ENCODE measurements at regions not wholly inside any gene's neighbourhood (a gene's known extent, or its start where the extent isn't known, plus 50 kb on each side); places are given as distances from the start of the nearest gene placed in this dataset.

DNA sequence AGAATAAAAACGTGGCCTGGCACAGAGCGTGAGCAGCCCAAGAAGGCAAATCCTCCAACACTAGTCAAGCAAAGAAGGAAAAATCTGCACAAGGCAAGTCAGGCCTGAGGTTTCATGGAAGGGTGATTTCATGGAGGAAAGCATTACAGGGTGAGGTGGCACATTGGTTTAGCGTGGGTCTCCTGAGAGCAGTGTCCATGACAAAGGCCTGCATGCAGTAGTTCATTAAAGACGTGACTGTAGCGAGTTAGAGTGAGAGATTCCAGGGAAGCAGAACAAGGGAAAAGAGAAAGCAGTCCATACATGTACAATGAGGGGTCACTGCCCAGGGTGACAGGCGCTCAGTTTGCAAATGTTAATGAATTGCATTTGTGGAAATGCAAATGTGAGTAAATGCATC lies 285.0 kb upstream of the ERCC4 start (continued):
- TF ChIP-seq, protein P1, sequence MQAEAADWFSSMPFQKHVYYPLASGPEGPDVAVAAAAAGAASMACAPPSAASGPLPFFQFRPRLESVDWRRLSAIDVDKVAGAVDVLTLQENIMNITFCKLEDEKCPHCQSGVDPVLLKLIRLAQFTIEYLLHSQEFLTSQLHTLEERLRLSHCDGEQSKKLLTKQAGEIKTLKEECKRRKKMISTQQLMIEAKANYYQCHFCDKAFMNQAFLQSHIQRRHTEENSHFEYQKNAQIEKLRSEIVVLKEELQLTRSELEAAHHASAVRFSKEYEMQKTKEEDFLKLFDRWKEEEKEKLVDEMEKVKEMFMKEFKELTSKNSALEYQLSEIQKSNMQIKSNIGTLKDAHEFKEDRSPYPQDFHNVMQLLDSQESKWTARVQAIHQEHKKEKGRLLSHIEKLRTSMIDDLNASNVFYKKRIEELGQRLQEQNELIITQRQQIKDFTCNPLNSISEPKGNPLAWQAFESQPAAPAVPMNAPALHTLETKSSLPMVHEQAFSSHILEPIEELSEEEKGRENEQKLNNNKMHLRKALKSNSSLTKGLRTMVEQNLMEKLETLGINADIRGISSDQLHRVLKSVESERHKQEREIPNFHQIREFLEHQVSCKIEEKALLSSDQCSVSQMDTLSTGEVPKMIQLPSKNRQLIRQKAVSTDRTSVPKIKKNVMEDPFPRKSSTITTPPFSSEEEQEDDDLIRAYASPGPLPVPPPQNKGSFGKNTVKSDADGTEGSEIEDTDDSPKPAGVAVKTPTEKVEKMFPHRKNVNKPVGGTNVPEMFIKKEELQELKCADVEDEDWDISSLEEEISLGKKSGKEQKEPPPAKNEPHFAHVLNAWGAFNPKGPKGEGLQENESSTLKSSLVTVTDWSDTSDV (CRISPR knock-in tag; IDR thresholded peaks at IDR 0.05) = no peak
- TF ChIP-seq ZFP37 (CRISPR knock-in tag; IDR thresholded peaks at IDR 0.05; ENCODE audit: borderline replicate concordance) (no peak), FIP1L1 (IDR thresholded peaks at IDR 0.05; ENCODE audit: borderline replicate concordance, insufficient read depth, low read depth, low read length) (no peak), HOXA3 (CRISPR knock-in tag; IDR thresholded peaks at IDR 0.05) (no peak)

DNA sequence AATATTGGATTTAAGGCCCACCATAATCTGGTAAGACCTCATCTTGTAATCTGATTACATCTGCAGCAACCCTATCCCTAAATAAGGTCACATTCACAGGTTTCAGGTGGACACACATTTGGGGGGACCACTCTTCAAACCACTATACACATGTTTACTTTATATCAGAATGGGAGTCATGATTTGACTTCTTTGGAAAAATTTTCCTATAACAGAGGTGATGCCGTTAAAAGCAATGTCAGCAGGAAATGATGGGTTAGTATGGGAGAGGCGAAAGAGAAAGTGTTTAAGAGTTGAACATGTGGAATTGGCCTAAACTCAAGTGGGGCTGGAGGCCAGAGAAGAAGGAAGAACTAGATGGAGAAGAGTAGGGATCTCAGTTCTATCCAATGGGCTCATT lies 281.7 kb upstream of the ERCC4 start:
- Histone ChIP-seq H3K4me1 (ENCODE audit: insufficient read depth, low read length) (no peaks in the 10 kb centered on the region), H4K20me1 (ENCODE audit: insufficient read depth, low read length) (no peaks in the 10 kb centered on the region), H3K4me2 (ENCODE audit: low read depth, low read length) (no peak overlapping the region), H3K9me3 (ENCODE audit: low read length) (no peaks in the 10 kb centered on the region), H3K4me3 (replicated peaks in 1 of 3; ENCODE audit: insufficient read depth in 1 of 3, low read depth in 2 of 3, low read length in 3 of 3) (no peak overlapping the region), H3K9ac (ENCODE audit: insufficient read depth, low read depth, low read length) (no peak overlapping the region), H3K27ac (ENCODE audit: extremely low read length, insufficient read depth, low read length) (no peak overlapping the region), H3K27me3 (ENCODE audit: control insufficient read depth in 1 of 2, insufficient read depth in 2 of 2, low read length in 2 of 2) (no peaks in the 10 kb centered on the region; a peak in 1 of 5 replicates), H3K79me2 (ENCODE audit: insufficient read depth, low read length) (no peaks in the 10 kb centered on the region), H2AFZ (ENCODE audit: low read length) (no peak overlapping the region), H3K36me3 (replicated peaks in 1 of 2; ENCODE audit: control insufficient read depth in 1 of 2, insufficient read depth in 2 of 2, low read length in 2 of 2) (no peaks in the 10 kb centered on the region)
- no peak for ATAC-seq
- CTCF ChIA-PET (ENCODE audit: low intra/inter-chr PET ratio, low total read pairs) = no interaction called here
- BruUV-seq (replicated peaks) = no TSS peak
- DNase-seq (ENCODE audit: low spot score) = no peak
- 43% methylated on average over 2 of the region's 2 CpGs for WGBS (ENCODE audit: low lambda C conversion rate)
- in situ Hi-C loops (cut with HindIII; ENCODE audit: extremely low pct_ligation_motif_present, low pct_unique_long_range_greater_than_20kb) (no loop called here), intact Hi-C loops (cut with micrococcal nuclease; ENCODE audit: unreplicated experiment) (no loop called here)
- FAIRE-seq = no peak
- POLR2A ChIA-PET = no interaction called here
- TF ChIP-seq SIN3B (IDR thresholded peaks at IDR 0.05; ENCODE audit: low read length) (no peak), ZFY (CRISPR knock-in tag; IDR thresholded peaks at IDR 0.05) (no peak), REL (CRISPR knock-in tag; conservative IDR thresholded peaks at IDR 0.05) (no peak), ZNF274 (CRISPR knock-in tag; IDR thresholded peaks at IDR 0.05) (no peak), ZNF589 (CRISPR knock-in tag; conservative IDR thresholded peaks at IDR 0.05) (no peak), MAFF (IDR thresholded peaks at IDR 0.05; ENCODE audit: low read depth, low read length) (peak; percentile 81), NR2F2 (IDR thresholded peaks at IDR 0.05; ENCODE audit: borderline replicate concordance, low read depth) (no peak), MAFK (conservative IDR thresholded peaks at IDR 0.05 in 1 of 2, IDR thresholded peaks at IDR 0.05 in 1 of 2; ENCODE audit: low read length in 2 of 2) (peak; percentile 84 to 88), GATAD1 (CRISPR knock-in tag; IDR thresholded peaks at IDR 0.05) (no peak), GTF3A (CRISPR knock-in tag; conservative IDR thresholded peaks at IDR 0.05) (no peak), ZNF33B (CRISPR knock-in tag; IDR thresholded peaks at IDR 0.05) (no peak), ASH2L (IDR thresholded peaks at IDR 0.05; ENCODE audit: insufficient read length, low read depth, low read length) (no peak)
- TF ChIP-seq, protein P2, sequence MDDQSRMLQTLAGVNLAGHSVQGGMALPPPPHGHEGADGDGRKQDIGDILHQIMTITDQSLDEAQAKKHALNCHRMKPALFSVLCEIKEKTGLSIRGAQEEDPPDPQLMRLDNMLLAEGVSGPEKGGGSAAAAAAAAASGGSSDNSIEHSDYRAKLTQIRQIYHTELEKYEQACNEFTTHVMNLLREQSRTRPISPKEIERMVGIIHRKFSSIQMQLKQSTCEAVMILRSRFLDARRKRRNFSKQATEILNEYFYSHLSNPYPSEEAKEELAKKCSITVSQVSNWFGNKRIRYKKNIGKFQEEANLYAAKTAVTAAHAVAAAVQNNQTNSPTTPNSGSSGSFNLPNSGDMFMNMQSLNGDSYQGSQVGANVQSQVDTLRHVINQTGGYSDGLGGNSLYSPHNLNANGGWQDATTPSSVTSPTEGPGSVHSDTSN (CRISPR knock-in tag; IDR thresholded peaks at IDR 0.05; ENCODE audit: borderline replicate concordance) = no peak
- TF ChIP-seq, protein P3, sequence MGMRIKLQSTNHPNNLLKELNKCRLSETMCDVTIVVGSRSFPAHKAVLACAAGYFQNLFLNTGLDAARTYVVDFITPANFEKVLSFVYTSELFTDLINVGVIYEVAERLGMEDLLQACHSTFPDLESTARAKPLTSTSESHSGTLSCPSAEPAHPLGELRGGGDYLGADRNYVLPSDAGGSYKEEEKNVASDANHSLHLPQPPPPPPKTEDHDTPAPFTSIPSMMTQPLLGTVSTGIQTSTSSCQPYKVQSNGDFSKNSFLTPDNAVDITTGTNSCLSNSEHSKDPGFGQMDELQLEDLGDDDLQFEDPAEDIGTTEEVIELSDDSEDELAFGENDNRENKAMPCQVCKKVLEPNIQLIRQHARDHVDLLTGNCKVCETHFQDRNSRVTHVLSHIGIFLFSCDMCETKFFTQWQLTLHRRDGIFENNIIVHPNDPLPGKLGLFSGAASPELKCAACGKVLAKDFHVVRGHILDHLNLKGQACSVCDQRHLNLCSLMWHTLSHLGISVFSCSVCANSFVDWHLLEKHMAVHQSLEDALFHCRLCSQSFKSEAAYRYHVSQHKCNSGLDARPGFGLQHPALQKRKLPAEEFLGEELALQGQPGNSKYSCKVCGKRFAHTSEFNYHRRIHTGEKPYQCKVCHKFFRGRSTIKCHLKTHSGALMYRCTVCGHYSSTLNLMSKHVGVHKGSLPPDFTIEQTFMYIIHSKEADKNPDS (CRISPR knock-in tag; IDR thresholded peaks at IDR 0.05) = no peak
